ENCODE measurements at regions not wholly inside any gene's neighbourhood (a gene's known extent, or its start where the extent isn't known, plus 50 kb on each side); places are given as distances from the start of the nearest gene placed in this dataset.

DNA sequence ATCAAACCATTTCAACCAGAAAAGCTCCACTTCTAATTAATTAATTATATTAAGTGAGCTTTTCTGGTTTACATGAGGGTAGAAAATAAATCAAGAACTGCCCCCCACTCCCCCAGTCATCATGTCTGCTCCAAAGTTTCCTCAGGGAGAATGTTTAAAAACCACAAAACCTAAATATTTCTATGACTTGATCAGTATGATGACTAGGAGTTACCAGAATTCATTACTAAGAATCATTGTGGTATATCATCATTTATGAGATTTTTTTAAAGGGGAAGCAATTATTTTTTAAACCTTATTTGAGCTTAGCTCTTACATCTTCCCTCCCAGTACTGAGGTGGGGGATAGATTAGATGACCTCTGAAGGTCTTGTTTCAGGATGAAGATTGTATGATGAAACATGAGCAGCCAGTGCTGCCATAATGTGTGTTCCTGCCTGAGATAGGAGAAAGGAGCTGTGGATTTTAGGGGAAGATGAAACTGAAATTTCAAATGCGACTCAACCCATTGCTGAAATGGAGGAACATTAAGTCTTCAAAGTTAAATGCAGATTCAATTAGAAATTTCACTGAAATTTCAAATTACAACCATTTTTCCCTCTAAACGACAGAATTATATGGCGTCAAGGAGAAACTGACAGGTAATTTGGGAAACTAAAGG lies 401.3 kb upstream of the CADM1 start:
- FAIRE-seq (no peak), DNase-seq (ENCODE audit: insufficient read length, low spot score) (no peak)

GRCh38 chr11:115903179-115903578 lies 399.0 kb upstream of the CADM1 start:
- no peak for DNase-seq (ENCODE audit: insufficient read length, low spot score)
- FAIRE-seq = no peak

DNA sequence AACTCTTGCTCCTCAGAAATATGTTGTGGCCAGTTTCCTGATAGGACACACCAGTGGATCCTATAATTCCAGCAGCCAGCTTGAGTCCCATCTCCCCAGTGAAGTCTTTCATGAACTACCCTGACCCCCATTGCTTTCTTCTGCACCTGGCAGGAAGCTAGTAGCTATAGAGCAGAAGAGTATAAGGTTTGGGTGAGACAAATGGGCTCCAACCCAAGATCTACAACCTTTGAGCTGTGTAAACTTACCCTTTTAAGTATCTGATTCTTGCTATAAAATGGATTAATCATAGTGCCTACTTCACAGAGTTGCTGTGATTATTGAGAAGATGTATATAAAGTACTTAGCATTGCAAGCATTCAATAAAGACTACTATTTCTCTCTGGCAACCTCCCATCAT lies 396.9 kb upstream of the CADM1 start:
- DNase-seq (ENCODE audit: insufficient read length, low spot score) = no peak

DNA sequence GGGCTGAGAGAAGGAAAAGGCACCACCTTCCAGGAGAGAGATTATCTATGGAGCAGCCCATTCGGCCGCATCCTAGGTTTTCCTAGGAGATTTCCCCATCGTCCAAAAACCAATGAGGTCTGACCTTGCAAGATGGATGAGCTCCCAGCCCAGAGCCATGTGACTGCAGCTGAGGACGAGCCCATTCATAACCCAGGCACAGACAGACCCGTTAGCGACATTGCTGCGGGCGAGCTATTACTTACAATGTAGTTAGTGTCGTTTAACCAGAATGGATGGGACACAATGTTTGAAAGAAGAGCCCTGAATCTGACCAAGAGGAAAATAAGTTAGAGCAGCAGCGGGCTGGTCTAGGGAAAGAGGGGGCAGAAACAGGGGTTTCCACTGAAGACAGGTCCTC lies 395.9 kb upstream of the CADM1 start:
- no peak for DNase-seq (ENCODE audit: insufficient read length, low spot score)
- no peak for FAIRE-seq

More for the DNA sequence above, 396.9 kb upstream of the CADM1 start:
- FAIRE-seq = no peak

GRCh38 chr11:115897707-115898106 lies 393.5 kb upstream of the CADM1 start:
- DNase-seq (ENCODE audit: insufficient read length, low spot score) (no peak), FAIRE-seq (no peak)

DNA sequence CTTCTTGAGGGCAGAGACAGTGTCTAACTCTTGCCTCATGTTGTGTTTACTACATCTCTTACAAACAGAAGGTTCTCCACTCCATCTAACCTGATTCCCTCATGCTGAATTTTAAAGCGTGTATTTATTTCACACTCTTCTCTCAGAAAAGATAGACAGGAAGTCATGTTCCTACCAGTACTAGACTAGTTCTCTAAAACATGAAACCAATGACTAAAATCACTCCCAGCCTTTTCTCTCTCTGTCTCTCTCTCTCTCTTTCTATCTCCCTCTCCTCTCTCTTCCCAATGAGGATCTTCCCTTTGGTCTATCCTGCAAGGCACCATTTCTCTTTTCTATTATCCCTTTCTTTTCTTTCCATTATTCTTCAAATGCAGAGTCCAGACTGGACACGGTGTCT lies 391.9 kb upstream of the CADM1 start:
- no peak for DNase-seq (ENCODE audit: insufficient read length, low spot score)
- FAIRE-seq = no peak

GRCh38 chr11:115895594-115895993 lies 391.4 kb upstream of the CADM1 start:
- no peak for DNase-seq (ENCODE audit: insufficient read length, low spot score)
- FAIRE-seq = no peak

- DNase-seq (ENCODE audit: insufficient read length, low spot score) = no peak
- no peak for FAIRE-seq
These were observed 390.0 kb upstream of the CADM1 start for GRCh38 chr11:115894176-115894575.

DNA sequence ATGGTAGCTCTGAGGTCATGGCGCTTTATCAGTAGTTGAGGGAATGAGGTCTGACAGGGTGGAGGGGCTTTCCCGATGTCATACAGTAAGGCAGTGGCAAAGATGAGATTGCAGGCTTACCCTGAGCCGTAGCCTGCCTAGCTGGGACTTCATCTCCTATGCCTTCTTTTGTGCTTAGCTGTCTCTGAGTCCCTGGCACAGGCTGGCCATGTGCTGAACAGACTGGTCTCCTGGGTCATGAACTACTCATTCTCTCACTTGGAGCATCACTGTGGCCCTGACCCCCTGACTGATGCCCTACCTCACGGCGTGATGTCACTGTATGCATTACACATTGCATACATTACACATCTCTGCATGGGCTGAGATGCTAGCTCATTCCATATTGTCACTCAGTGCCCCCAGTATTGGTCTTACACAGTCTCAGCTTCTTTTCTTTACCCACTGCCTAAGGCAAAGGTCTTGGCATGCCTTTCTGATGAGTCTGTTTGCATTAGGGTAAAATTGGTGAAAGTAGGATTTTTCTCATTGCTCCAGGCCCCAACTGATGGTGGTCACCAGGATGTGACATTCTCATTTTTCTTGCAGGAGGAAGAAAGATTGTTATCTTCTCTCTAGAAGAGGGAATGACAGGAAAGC lies 389.4 kb upstream of the CADM1 start:
- FAIRE-seq (no peak), DNase-seq (ENCODE audit: insufficient read length, low spot score) (no peak)

GRCh38 chr11:115892016-115892415 lies 387.8 kb upstream of the CADM1 start:
- FAIRE-seq = no peak
- no peak for DNase-seq (ENCODE audit: insufficient read length, low spot score)

GRCh38 chr11:115891581-115891980 lies 387.4 kb upstream of the CADM1 start:
- DNase-seq (ENCODE audit: insufficient read length, low spot score) = no peak
- no peak for FAIRE-seq

- DNase-seq (ENCODE audit: insufficient read length, low spot score) = no peak
- FAIRE-seq = no peak
These were observed 386.3 kb upstream of the CADM1 start for GRCh38 chr11:115890500-115890899.

- FAIRE-seq (no peak), DNase-seq (ENCODE audit: insufficient read length, low spot score) (no peak)
These were observed 385.5 kb upstream of the CADM1 start for GRCh38 chr11:115889712-115890111.

GRCh38 chr11:115887727-115888126 lies 383.5 kb upstream of the CADM1 start:
- no peak for FAIRE-seq
- no peak for DNase-seq (ENCODE audit: insufficient read length, low spot score)

DNA sequence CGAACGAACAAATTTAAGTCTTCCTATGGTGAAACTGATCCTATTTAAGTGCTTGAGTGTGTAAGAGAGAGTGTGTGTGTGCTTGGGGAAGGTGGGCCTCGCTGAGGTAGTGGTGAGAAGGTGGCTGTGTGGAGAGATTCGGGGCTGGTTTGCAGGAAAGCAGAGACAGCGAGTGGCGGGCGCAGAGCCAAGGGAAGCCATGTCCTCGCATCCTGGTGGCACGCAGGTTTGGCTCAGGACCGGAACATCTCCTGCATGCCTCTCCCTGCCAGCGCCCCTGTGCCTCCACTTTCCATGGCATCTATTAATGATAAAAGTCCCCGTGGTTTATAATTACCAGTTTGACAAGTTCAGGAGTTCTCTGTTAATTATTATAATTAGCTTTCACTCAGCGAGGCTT lies 383.1 kb upstream of the CADM1 start:
- FAIRE-seq (no peak), DNase-seq (ENCODE audit: insufficient read length, low spot score) (no peak)

DNA sequence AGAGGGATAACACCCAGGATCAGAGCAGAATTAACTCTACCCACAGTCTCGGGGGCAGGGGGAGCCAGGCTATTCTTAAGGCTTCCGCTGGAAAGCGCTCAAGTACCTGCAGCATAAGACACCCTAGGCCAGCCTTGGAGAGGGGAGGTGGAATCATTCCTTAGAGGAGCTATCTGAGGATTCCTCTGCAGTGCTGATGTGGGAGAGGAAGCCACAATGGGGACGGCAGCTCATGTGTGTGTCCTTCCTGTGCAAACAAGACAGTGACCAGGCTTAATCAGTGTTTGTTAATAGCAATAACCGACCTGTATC lies 382.2 kb upstream of the CADM1 start:
- no peak for FAIRE-seq
- DNase-seq (ENCODE audit: insufficient read length, low spot score) = no peak

GRCh38 chr11:115885535-115886421 lies 381.6 kb upstream of the CADM1 start:
- DNase-seq (ENCODE audit: insufficient read length, low spot score) (no peak), FAIRE-seq (no peak)

- FAIRE-seq = no peak
These were observed 380.8 kb upstream of the CADM1 start for GRCh38 chr11:115884800-115885534.

DNA sequence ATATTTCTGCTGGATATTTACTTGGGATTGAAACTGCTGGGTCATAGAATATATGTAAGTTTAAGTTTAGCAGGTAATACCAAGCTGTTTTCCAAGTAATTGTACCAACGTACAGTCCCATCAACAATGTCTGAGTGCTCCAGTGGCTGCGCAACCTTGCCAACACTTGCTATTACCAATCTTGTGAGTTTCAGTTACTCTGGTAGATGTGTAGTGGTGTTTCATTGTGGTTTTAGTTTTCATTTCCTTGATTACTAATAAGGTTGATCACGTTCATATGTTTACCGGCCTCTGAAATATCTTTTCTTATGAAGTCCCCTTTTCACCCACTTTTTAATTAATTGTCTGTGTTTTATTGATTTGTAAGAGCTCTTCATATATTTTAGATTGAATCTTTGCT lies 370.6 kb upstream of the CADM1 start:
- DNase-seq (ENCODE audit: insufficient read length, low spot score) = no peak
- peak; percentile 89 for FAIRE-seq

More at GRCh38 chr11:115884800-115885534, 380.8 kb upstream of the CADM1 start:
- DNase-seq (ENCODE audit: insufficient read length, low spot score) = no peak

DNA sequence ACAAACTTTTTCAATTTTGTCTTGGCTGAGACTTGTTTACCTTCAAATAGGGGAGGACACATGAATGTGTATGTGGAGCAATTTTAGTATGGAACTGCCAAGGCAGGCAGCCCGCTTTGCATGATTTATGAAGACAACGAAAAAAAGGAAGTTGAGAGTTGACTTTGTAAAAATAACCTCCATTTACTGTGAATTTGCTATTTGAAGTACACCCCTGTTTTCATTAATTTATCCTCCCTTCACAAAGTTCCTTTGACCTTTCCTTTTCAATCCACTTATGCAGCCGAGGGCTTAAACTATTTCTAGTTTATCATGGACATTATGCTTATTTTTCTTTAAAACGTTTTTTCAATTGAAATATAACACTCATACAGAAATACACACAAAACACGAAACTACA lies 369.6 kb upstream of the CADM1 start:
- no peak for DNase-seq (ENCODE audit: insufficient read length, low spot score)
- peak; percentile 83 for FAIRE-seq

- FAIRE-seq (no peak), DNase-seq (ENCODE audit: insufficient read length, low spot score) (no peak)
These were observed 368.2 kb upstream of the CADM1 start for GRCh38 chr11:115872416-115872815.
